GM12864 (cell line): ENCODE measurements at regions not wholly inside any gene's neighbourhood (a gene's known extent, or its start where the extent isn't known, plus 50 kb on each side); places are given as distances from the start of the nearest gene placed in this dataset.

ENCODE experiments used
- DNase-seq: peaks from one replicate; pipeline ENCODE4 v3.0.0-alpha.2; 2011; ENCODE audit warnings: low read depth
- H3K4me3 ChIP-seq: 2 replicates; pipeline ENCODE4 v1.5.1; 2011; ENCODE audit warnings: mild to moderate bottlenecking, low read depth, low read length, control low read depth
- TF ChIP-seq, protein P1 (sequence below): IDR thresholded peaks from 2 replicates; pipeline ENCODE4 v1.5.1; 2011; ENCODE audit warnings: low read depth, mild to moderate bottlenecking, moderate library complexity, low read length, control low read depth, inconsistent platforms; ENCODE audit errors: missing control alignments

DNA sequence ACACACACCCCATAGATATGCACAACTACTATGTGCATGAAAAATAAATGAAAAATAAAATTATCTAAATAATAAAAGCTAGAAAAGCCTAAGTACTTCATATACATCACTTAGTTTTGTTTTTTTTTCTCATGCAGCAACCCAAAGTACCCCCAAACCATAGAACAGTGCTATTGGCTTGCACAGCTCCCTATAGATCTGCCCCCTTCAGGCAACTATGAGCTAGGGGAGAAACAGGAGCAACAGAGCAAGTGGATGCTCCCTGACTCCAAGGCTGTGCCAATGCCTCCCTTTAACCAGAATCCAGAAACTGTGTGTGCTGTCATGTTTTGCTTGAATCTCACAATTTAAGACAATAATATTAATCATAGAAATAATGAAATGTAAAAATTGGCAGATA lies 605.5 kb downstream of the TOX3 start:
- TF ChIP-seq, protein P1, sequence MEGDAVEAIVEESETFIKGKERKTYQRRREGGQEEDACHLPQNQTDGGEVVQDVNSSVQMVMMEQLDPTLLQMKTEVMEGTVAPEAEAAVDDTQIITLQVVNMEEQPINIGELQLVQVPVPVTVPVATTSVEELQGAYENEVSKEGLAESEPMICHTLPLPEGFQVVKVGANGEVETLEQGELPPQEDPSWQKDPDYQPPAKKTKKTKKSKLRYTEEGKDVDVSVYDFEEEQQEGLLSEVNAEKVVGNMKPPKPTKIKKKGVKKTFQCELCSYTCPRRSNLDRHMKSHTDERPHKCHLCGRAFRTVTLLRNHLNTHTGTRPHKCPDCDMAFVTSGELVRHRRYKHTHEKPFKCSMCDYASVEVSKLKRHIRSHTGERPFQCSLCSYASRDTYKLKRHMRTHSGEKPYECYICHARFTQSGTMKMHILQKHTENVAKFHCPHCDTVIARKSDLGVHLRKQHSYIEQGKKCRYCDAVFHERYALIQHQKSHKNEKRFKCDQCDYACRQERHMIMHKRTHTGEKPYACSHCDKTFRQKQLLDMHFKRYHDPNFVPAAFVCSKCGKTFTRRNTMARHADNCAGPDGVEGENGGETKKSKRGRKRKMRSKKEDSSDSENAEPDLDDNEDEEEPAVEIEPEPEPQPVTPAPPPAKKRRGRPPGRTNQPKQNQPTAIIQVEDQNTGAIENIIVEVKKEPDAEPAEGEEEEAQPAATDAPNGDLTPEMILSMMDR = no peak
- H3K4me3 ChIP-seq = no peak overlapping the region
- DNase-seq = no peak

DNA sequence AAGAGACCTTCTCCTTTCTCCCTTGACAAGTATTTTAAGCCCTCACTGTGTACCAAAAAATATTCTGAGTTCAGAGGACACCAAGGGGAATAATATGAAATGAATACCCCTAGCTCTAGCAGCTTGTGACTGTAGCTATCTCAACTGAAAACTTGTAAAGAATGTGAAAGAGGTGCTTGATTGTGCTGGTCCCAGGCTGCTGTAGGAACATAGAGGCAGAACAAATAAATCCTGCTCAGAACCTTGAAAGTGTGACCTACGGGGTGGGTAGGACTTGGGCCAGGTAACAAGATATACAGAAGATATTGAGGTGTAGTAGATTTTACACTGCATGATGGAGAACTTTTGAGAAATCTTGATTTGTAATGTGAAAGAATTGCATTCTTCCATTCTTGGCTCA lies 606.8 kb downstream of the TOX3 start:
- no peak for DNase-seq
- TF ChIP-seq, protein P1 = no peak
- H3K4me3 ChIP-seq = no peak overlapping the region

DNA sequence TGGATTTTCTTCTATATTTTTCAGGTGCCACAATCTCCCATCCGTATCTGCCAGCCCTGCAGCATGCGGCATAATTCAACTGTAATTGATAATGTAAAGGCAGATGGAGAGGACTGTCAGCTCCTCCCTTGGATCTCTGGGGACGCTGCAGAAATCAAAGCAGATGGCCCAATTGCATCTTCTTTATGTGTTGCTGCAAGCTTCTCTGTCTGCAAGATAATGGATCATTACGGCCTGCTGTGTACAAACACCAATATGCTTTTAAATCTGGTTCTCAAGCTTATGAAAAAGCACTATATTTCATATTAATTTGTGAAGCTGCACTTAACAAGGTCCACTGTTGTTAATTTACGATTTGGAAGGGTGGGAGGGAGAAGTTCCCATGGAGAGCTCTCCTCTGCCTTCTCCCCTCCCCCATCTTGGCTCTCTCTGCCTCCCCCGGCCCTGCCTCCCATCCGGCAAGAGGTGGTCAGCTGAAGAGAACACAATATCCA lies 607.5 kb downstream of the TOX3 start:
- TF ChIP-seq, protein P1 = no peak
- H3K4me3 ChIP-seq = no peak overlapping the region
- DNase-seq = no peak

DNA sequence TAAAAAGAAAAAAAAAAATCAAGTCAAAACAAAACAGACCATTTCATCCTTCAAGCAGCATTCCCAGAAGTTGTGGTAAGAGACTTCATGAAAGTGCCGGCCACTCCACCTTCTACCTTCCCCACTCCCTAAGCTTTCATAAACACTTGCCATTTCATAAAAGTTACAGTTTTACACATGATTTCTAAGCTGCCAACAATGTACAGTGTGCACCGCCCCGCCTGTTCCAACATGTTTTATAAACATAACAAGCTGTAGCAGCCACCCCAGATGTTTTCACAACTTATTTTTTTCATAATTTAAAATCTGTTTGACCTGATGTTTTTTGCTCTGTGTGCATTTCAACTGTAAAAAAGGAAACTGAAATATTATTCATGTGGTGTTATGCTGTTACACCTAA lies 608.1 kb downstream of the TOX3 start:
- H3K4me3 ChIP-seq = no peak overlapping the region
- DNase-seq = no peak
- TF ChIP-seq, protein P1 = no peak

DNA sequence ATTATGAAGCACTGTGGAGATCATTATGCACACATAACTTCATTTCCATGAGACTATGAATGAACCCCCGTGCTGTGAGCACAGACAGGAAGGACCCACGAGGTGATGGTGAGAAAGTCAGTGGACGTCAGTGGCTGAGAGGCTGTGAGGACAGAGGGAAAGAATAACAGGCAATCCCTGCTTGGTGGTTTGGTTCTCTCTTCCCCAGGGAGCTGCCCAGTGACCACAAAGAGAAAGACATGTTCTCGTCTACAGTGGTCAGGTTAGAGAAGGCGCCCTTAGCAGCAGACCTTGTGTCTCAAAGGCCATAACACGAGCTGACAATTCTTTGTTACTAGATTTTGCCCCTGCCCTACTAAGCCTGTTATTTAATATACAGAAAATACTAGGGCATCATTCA lies 609.2 kb downstream of the TOX3 start:
- TF ChIP-seq, protein P1 = no peak
- H3K4me3 ChIP-seq = no peak overlapping the region
- no peak for DNase-seq

DNA sequence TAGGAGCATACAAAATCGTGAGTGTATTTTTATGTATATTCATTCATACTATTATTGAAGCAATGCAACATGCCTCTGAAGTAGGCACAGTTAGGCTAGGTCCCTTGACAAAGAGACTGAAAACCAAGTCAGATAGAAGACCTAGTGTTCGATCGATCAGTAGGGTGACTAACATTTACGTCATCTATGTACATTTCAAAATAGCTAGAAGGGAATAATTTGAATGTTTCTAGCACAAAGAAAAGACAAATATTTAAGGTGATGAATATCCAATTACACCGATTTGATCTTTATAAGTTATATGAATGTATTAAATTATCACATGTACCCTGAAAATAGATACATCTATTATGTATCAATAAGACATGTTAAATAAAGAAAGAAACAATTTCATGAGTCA lies 610.1 kb downstream of the TOX3 start:
- DNase-seq = no peak
- TF ChIP-seq, protein P1 = no peak
- no peak overlapping the region for H3K4me3 ChIP-seq

DNA sequence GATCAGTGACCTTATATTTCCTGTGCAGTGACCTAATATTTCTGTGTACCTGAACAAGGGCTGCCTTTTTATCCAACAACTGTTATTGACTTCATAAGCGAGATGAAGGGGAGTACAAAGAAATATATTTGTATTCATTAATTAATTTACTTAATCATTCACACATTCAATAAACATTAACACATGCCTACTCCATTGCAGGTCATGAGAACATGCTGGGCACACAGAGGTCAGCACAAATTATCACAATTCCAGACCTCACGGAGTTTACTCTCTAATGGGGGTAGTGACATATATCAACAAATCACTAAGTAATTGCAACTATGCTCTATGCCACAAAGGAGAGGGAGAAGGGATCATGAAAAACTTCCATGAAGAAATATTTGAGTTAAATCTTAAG lies 614.6 kb downstream of the TOX3 start:
- no peak for DNase-seq
- TF ChIP-seq, protein P1 = no peak
- no peak overlapping the region for H3K4me3 ChIP-seq
